HEK293 (cell line): ENCODE measurements at regions not wholly inside any gene's neighbourhood (a gene's known extent, or its start where the extent isn't known, plus 50 kb on each side); places are given as distances from the start of the nearest gene placed in this dataset.

Experiments
- CTCF ChIA-PET: fragments of 350-600 bp; formaldehyde crosslinking; extraction: SDS; loops from one replicate; lab custom pipeline; 2021; ENCODE audit warnings: antibody characterized with exemption; lab: Yijun Ruan, JAX
- POLR2A ChIA-PET: fragments of 300-600 bp; formaldehyde crosslinking; extraction: SDS; loops from one replicate; lab custom pipeline; 2020; ENCODE audit warnings: antibody characterized with exemption, inconsistent platforms; lab: Yijun Ruan, JAX
- H3K27ac ChIP-seq: fragments of 200-500 bp; sonication (Bioruptor generic); 2 replicates; pipeline ENCODE4 v1.5.1; 2014; ENCODE audit warnings: low read depth, low read length, control low read depth, inconsistent platforms; ENCODE audit errors: extremely low read depth
- H3K36me3 ChIP-seq, 2 experiments: fragments of 200-500 bp in 1 of 2; sonication (Bioruptor generic) in 1 of 2; 1 replicate in 1 of 2; 2 replicates in 1 of 2; pipeline ENCODE4 v1.5.1; 2014 to 2017; ENCODE audit warnings: inconsistent platforms in 2 of 2, low read length in 2 of 2; ENCODE audit not compliant: control insufficient read depth in 2 of 2, insufficient read depth in 1 of 2
- H3K4me1 ChIP-seq: fragments of 200-500 bp; sonication (Bioruptor generic); 2 replicates; pipeline ENCODE4 v1.5.1; 2014; ENCODE audit warnings: mild to moderate bottlenecking, low read length, inconsistent platforms; ENCODE audit not compliant: control insufficient read depth, insufficient read depth
- H3K4me3 ChIP-seq: 2 replicates; pipeline ENCODE4 v1.5.1; 2011; ENCODE audit warnings: low read depth, mild to moderate bottlenecking, control low read depth, low read length, moderate library complexity
- H3K9me3 ChIP-seq: fragments of 200-500 bp; sonication (Bioruptor generic); 2 replicates; pipeline ENCODE4 v1.5.1; 2014; ENCODE audit warnings: low read depth, low read length, inconsistent platforms; ENCODE audit not compliant: control insufficient read depth, insufficient read depth
- GLIS2 ChIP-seq: fragments of 450-650 bp; formaldehyde crosslinking; IDR thresholded peaks from 2 replicates; pipeline ENCODE4 v1.5.1; 2016; ENCODE audit warnings: missing biosample characterization, missing genetic modification characterization
- HOXC10 ChIP-seq: sonication (generic); formaldehyde crosslinking; IDR thresholded peaks from 2 replicates; pipeline ENCODE4 v1.8.1; 2023; ENCODE audit warnings: mild to moderate bottlenecking, missing genetic modification reagents
- HOXD13 ChIP-seq: sonication (generic); formaldehyde crosslinking; IDR thresholded peaks from 2 replicates; pipeline ENCODE4 v1.8.0; 2022; ENCODE audit warnings: missing genetic modification reagents, borderline replicate concordance
- INSM2 ChIP-seq: fragments of 450-650 bp; formaldehyde crosslinking; IDR thresholded peaks from 2 replicates; pipeline ENCODE4 v1.5.1; 2016; ENCODE audit warnings: missing biosample characterization, missing genetic modification characterization
- KLF7 ChIP-seq: fragments of 450-650 bp; formaldehyde crosslinking; IDR thresholded peaks from 2 replicates; pipeline ENCODE4 v1.5.1; 2016; ENCODE audit warnings: missing biosample characterization, missing genetic modification characterization, borderline replicate concordance
- PATZ1 ChIP-seq: fragments of 450-650 bp; formaldehyde crosslinking; IDR thresholded peaks from 2 replicates; pipeline ENCODE4 v1.5.1; 2016; ENCODE audit warnings: missing biosample characterization, missing genetic modification characterization
- PBX3 ChIP-seq: sonication (generic); formaldehyde crosslinking; IDR thresholded peaks from 2 replicates; pipeline ENCODE4 v1.8.1; 2022; ENCODE audit warnings: mild to moderate bottlenecking, moderate library complexity, missing genetic modification reagents
- SP7 ChIP-seq: fragments of 450-650 bp; formaldehyde crosslinking; IDR thresholded peaks from 2 replicates; pipeline ENCODE4 v1.5.1; 2016; ENCODE audit warnings: missing biosample characterization, missing genetic modification characterization
- TCF7L2 ChIP-seq: IDR thresholded peaks from 2 replicates; pipeline ENCODE4 v1.6.1; 2011; ENCODE audit warnings: low read depth, mild to moderate bottlenecking, inconsistent platforms, low read length, moderate library complexity, borderline replicate concordance
- ZEB2 ChIP-seq: fragments of 450-650 bp; formaldehyde crosslinking; IDR thresholded peaks from 2 replicates; pipeline ENCODE4 v1.5.1; 2016; ENCODE audit warnings: missing biosample characterization, missing genetic modification characterization
- ZNF114 ChIP-seq: fragments of 450-650 bp; formaldehyde crosslinking; IDR thresholded peaks from 2 replicates; pipeline ENCODE4 v1.5.0; 2017; ENCODE audit warnings: missing biosample characterization, missing genetic modification characterization
- ZNF138 ChIP-seq: fragments of 450-650 bp; formaldehyde crosslinking; IDR thresholded peaks from 2 replicates; pipeline ENCODE4 v1.5.1; 2016; ENCODE audit warnings: missing biosample characterization, missing genetic modification characterization, borderline replicate concordance
- ZNF16 ChIP-seq: fragments of 450-650 bp; formaldehyde crosslinking; IDR thresholded peaks from 2 replicates; pipeline ENCODE4 v1.5.1; 2016; ENCODE audit warnings: low read depth, missing biosample characterization, missing genetic modification characterization
- ZNF174 ChIP-seq: fragments of 450-650 bp; formaldehyde crosslinking; IDR thresholded peaks from 2 replicates; pipeline ENCODE4 v1.5.0; 2017; ENCODE audit warnings: missing biosample characterization, mild to moderate bottlenecking, missing genetic modification characterization
- ZNF184 ChIP-seq: fragments of 450-650 bp; IDR thresholded peaks from 2 replicates; pipeline ENCODE4 v1.5.1; 2018; ENCODE audit warnings: missing biosample characterization, mild to moderate bottlenecking, missing genetic modification characterization
- ZNF214 ChIP-seq: fragments of 450-650 bp; formaldehyde crosslinking; IDR thresholded peaks from 2 replicates; pipeline ENCODE4 v1.5.1; 2017; ENCODE audit warnings: missing biosample characterization, mild to moderate bottlenecking, missing genetic modification characterization, borderline replicate concordance
- ZNF394 ChIP-seq: fragments of 450-650 bp; formaldehyde crosslinking; IDR thresholded peaks from 2 replicates; pipeline ENCODE4 v1.5.1; 2016; ENCODE audit warnings: missing biosample characterization, missing genetic modification characterization, mild to moderate bottlenecking, moderate library complexity, borderline replicate concordance
- ZNF426 ChIP-seq: fragments of 450-650 bp; formaldehyde crosslinking; IDR thresholded peaks from 2 replicates; pipeline ENCODE4 v1.5.1; 2017; ENCODE audit warnings: missing biosample characterization, missing genetic modification characterization, mild to moderate bottlenecking, inconsistent platforms, moderate library complexity
- ZNF560 ChIP-seq: fragments of 450-650 bp; formaldehyde crosslinking; IDR thresholded peaks from 2 replicates; pipeline ENCODE4 v1.5.1; 2017; ENCODE audit warnings: missing biosample characterization, missing genetic modification characterization, borderline replicate concordance
- ZNF621 ChIP-seq: fragments of 450-650 bp; formaldehyde crosslinking; IDR thresholded peaks from 2 replicates; pipeline ENCODE4 v1.5.1; 2017; ENCODE audit warnings: missing biosample characterization, missing genetic modification characterization
- ZNF623 ChIP-seq: fragments of 450-650 bp; formaldehyde crosslinking; IDR thresholded peaks from 2 replicates; pipeline ENCODE4 v1.5.1; 2016; ENCODE audit warnings: missing biosample characterization, missing genetic modification characterization
- ZNF626 ChIP-seq: fragments of 450-650 bp; sonication (Bioruptor Pico); formaldehyde crosslinking; IDR thresholded peaks from 2 replicates; pipeline ENCODE4 v1.5.1; 2018; ENCODE audit warnings: missing biosample characterization, missing genetic modification characterization, inconsistent platforms
- ZNF629 ChIP-seq: fragments of 450-650 bp; formaldehyde crosslinking; IDR thresholded peaks from 2 replicates; pipeline ENCODE4 v1.5.1; 2017; ENCODE audit warnings: missing biosample characterization, missing genetic modification characterization
- ZNF645 ChIP-seq: fragments of 450-650 bp; formaldehyde crosslinking; IDR thresholded peaks from 2 replicates; pipeline ENCODE4; 2016; ENCODE audit warnings: missing biosample characterization, missing genetic modification characterization
- ZNF670 ChIP-seq: fragments of 450-650 bp; formaldehyde crosslinking; IDR thresholded peaks from 2 replicates; pipeline ENCODE4 v1.5.1; 2016; ENCODE audit warnings: missing biosample characterization, missing genetic modification characterization, low read depth
- ZNF768 ChIP-seq: fragments of 450-650 bp; formaldehyde crosslinking; IDR thresholded peaks from 2 replicates; pipeline ENCODE4 v1.5.1; 2018; ENCODE audit warnings: missing biosample characterization, mild to moderate bottlenecking, missing genetic modification characterization
- ZNF777 ChIP-seq: fragments of 450-650 bp; formaldehyde crosslinking; IDR thresholded peaks from 2 replicates; pipeline ENCODE4 v1.5.1; 2017; ENCODE audit warnings: missing biosample characterization, missing genetic modification characterization, borderline replicate concordance
- ZSCAN4 ChIP-seq: fragments of 450-650 bp; formaldehyde crosslinking; IDR thresholded peaks from 2 replicates; pipeline ENCODE4 v1.5.1; 2017; ENCODE audit warnings: missing biosample characterization, missing genetic modification characterization

GRCh38 chr2:42849311-42849710 lies 56.9 kb upstream of the HAAO start:
- CTCF ChIA-PET, result interaction anchor here (0.5 to 4.2 kb wide), 5 partner anchors 10 to 693 kb away, joined by 3 to 24 read pairs (median 3); no protein-coding TSS in a partner anchor
- TF ChIP-seq ZNF560 (tag by site-specific recombination), result no peak
- no peak for TF ChIP-seq ZSCAN4 (tag by site-specific recombination)
- TF ChIP-seq ZNF394, result no peak
- TF ChIP-seq ZNF645, result no peak
- TF ChIP-seq ZNF623, result no peak
- TF ChIP-seq ZNF16, result no peak
- no peak for TF ChIP-seq ZNF777 (tag by site-specific recombination)
- TF ChIP-seq ZNF114 (tag by site-specific recombination), result no peak
- no peak for TF ChIP-seq ZNF214 (tag by site-specific recombination)
- TF ChIP-seq GLIS2, result no peak
- no peak for TF ChIP-seq ZNF138 (tag by site-specific recombination)
- peaks cover 6% of the 10 kb centered on the region; the same call in 1 of the 2 replicates for H3K4me1 ChIP-seq
- no peaks in the 10 kb centered on the region for H3K36me3 ChIP-seq
- POLR2A ChIA-PET, result no interaction called here
- no peak overlapping the region for H3K4me3 ChIP-seq
- H3K9me3 ChIP-seq, result no peaks in the 10 kb centered on the region
- H3K27ac ChIP-seq, result no peak overlapping the region

- Histone ChIP-seq H3K4me3 (no peak overlapping the region), H3K36me3 (no peaks in the 10 kb centered on the region), H3K9me3 (no peaks in the 10 kb centered on the region), H3K4me1 (peaks cover 6% of the 10 kb centered on the region; the same call in 1 of the 2 replicates), H3K27ac (no peak overlapping the region)
- CTCF ChIA-PET, result interaction anchor here (0.6 to 4.2 kb wide), 4 partner anchors 10 to 793 kb away, joined by 3 to 24 read pairs (median 12); no protein-coding TSS in a partner anchor
- POLR2A ChIA-PET, result no interaction called here
- no peak for TF ChIP-seq TCF7L2
- TF ChIP-seq ZNF626 (tag by site-specific recombination), result no peak
- no peak for TF ChIP-seq SP7 (tag by site-specific recombination)
- TF ChIP-seq ZNF768 (tag by site-specific recombination), result no peak
- no peak for TF ChIP-seq HOXC10 (CRISPR knock-in tag)
- TF ChIP-seq ZNF621 (tag by site-specific recombination), result no peak
- TF ChIP-seq ZEB2, result no peak
- no peak for TF ChIP-seq KLF7 (tag by site-specific recombination)
- TF ChIP-seq ZNF670, result no peak
- no peak for TF ChIP-seq ZNF184 (tag by site-specific recombination)
- TF ChIP-seq ZNF174 (tag by site-specific recombination), result no peak
- no peak for TF ChIP-seq PBX3 (CRISPR knock-in tag)
- TF ChIP-seq INSM2 (tag by site-specific recombination), result no peak
- no peak for TF ChIP-seq PATZ1 (tag by site-specific recombination)
- no peak for TF ChIP-seq HOXD13 (CRISPR knock-in tag)
- no peak for TF ChIP-seq ZNF426
- no peak for TF ChIP-seq ZNF629 (tag by site-specific recombination)
- no peak for TF ChIP-seq ZSCAN4 (tag by site-specific recombination)
Measured at GRCh38 chr2:42848726-42849290, 56.4 kb upstream of the HAAO start.
